ENCODE measurements at regions not wholly inside any gene's neighbourhood (a gene's known extent, or its start where the extent isn't known, plus 50 kb on each side); places are given as distances from the start of the nearest gene placed in this dataset.

GRCh38 chrX:117455787-117456186 lies 660.8 kb downstream of the KLHL13 start:
- H3K27me3 Mint-ChIP-seq (ENCODE audit: unreplicated experiment): no peaks in the 10 kb centered on the region
- no peak overlapping the region for H3K4me3 Mint-ChIP-seq (ENCODE audit: unreplicated experiment)
- no peaks in the 10 kb centered on the region for H3K36me3 Mint-ChIP-seq (ENCODE audit: unreplicated experiment)
- H3K4me1 Mint-ChIP-seq (ENCODE audit: unreplicated experiment): no peaks in the 10 kb centered on the region
- no peak for TF ChIP-seq CTCF (IDR thresholded peaks at IDR 0.05)
- H3K9me3 Mint-ChIP-seq (ENCODE audit: unreplicated experiment): peaks cover 35% of the 10 kb centered on the region
- no peak for DNase-seq (ENCODE audit: extremely low spot score, unreplicated experiment)
- no peak overlapping the region for H3K27ac Mint-ChIP-seq (ENCODE audit: unreplicated experiment)

GRCh38 chrX:117429501-117429900 lies 687.1 kb downstream of the KLHL13 start:
- DNase-seq (ENCODE audit: extremely low spot score, unreplicated experiment): no peak
- H3K36me3 Mint-ChIP-seq (ENCODE audit: unreplicated experiment): no peaks in the 10 kb centered on the region
- no peak overlapping the region for H3K4me3 Mint-ChIP-seq (ENCODE audit: unreplicated experiment)
- H3K27ac Mint-ChIP-seq (ENCODE audit: unreplicated experiment): no peak overlapping the region
- no peaks in the 10 kb centered on the region for H3K4me1 Mint-ChIP-seq (ENCODE audit: unreplicated experiment)
- TF ChIP-seq CTCF (IDR thresholded peaks at IDR 0.05): no peak
- H3K27me3 Mint-ChIP-seq (ENCODE audit: unreplicated experiment): no peaks in the 10 kb centered on the region
- peaks cover 55% of the 10 kb centered on the region for H3K9me3 Mint-ChIP-seq (ENCODE audit: unreplicated experiment)

- no peak overlapping the region for H3K4me3 Mint-ChIP-seq (ENCODE audit: unreplicated experiment)
- no peak for DNase-seq (ENCODE audit: extremely low spot score, unreplicated experiment)
- H3K27me3 Mint-ChIP-seq (ENCODE audit: unreplicated experiment): no peaks in the 10 kb centered on the region
- no peaks in the 10 kb centered on the region for H3K36me3 Mint-ChIP-seq (ENCODE audit: unreplicated experiment)
- H3K4me1 Mint-ChIP-seq (ENCODE audit: unreplicated experiment): no peaks in the 10 kb centered on the region
- no peak overlapping the region for H3K27ac Mint-ChIP-seq (ENCODE audit: unreplicated experiment)
- peaks cover 40% of the 10 kb centered on the region for H3K9me3 Mint-ChIP-seq (ENCODE audit: unreplicated experiment)
- TF ChIP-seq CTCF (IDR thresholded peaks at IDR 0.05): no peak
Observed at GRCh38 chrX:117407449-117408150, 709.0 kb downstream of the KLHL13 start.

- no peak overlapping the region for H3K4me3 Mint-ChIP-seq (ENCODE audit: unreplicated experiment)
- TF ChIP-seq CTCF (IDR thresholded peaks at IDR 0.05): no peak
- no peak for DNase-seq (ENCODE audit: extremely low spot score, unreplicated experiment)
- H3K4me1 Mint-ChIP-seq (ENCODE audit: unreplicated experiment): no peaks in the 10 kb centered on the region
- no peak overlapping the region for H3K27ac Mint-ChIP-seq (ENCODE audit: unreplicated experiment)
- peaks cover 44% of the 10 kb centered on the region for H3K9me3 Mint-ChIP-seq (ENCODE audit: unreplicated experiment)
- no peaks in the 10 kb centered on the region for H3K27me3 Mint-ChIP-seq (ENCODE audit: unreplicated experiment)
- H3K36me3 Mint-ChIP-seq (ENCODE audit: unreplicated experiment): no peaks in the 10 kb centered on the region
Observed at GRCh38 chrX:117400839-117401238, 715.8 kb downstream of the KLHL13 start.

GRCh38 chrX:117400005-117400404 lies 716.6 kb downstream of the KLHL13 start:
- H3K9me3 Mint-ChIP-seq (ENCODE audit: unreplicated experiment): peaks cover 51% of the 10 kb centered on the region
- no peak overlapping the region for H3K27ac Mint-ChIP-seq (ENCODE audit: unreplicated experiment)
- no peaks in the 10 kb centered on the region for H3K36me3 Mint-ChIP-seq (ENCODE audit: unreplicated experiment)
- H3K27me3 Mint-ChIP-seq (ENCODE audit: unreplicated experiment): no peaks in the 10 kb centered on the region
- no peak for DNase-seq (ENCODE audit: extremely low spot score, unreplicated experiment)
- H3K4me1 Mint-ChIP-seq (ENCODE audit: unreplicated experiment): no peaks in the 10 kb centered on the region
- TF ChIP-seq CTCF (IDR thresholded peaks at IDR 0.05): no peak
- H3K4me3 Mint-ChIP-seq (ENCODE audit: unreplicated experiment): no peak overlapping the region
